ENCODE measurements at regions not wholly inside any gene's neighbourhood (a gene's known extent, or its start where the extent isn't known, plus 50 kb on each side); places are given as distances from the start of the nearest gene placed in this dataset.

GRCh38 chr5:98328015-98328414 is 445.4 kb upstream of the RGMB start:
- Histone ChIP-seq H3K27me3 (replicated peaks; ENCODE audit: insufficient read depth, low read depth, low read length, poor library complexity) (no peaks in the 10 kb centered on the region), H3K4me3 (ENCODE audit: low read depth, low read length, poor library complexity, severe bottlenecking) (no peak overlapping the region), H3K36me3 (ENCODE audit: insufficient read depth, low read length, poor library complexity, severe bottlenecking) (no peaks in the 10 kb centered on the region), H3K27ac (ENCODE audit: low read depth, low read length, poor library complexity, severe bottlenecking) (no peak overlapping the region), H3K4me1 (ENCODE audit: insufficient read depth, low read length, poor library complexity, severe bottlenecking) (no peaks in the 10 kb centered on the region), H3K9me3 (ENCODE audit: low read depth, low read length, poor library complexity, severe bottlenecking) (no peaks in the 10 kb centered on the region)
- BruUV-seq (replicated peaks), result no TSS peak
- TF ChIP-seq EZH2 (IDR thresholded peaks at IDR 0.05; ENCODE audit: borderline replicate concordance, low read depth, low read length, poor library complexity, severe bottlenecking), result no peak
- no peak for TF ChIP-seq CTCF (conservative IDR thresholded peaks at IDR 0.05; ENCODE audit: low read depth, low read length)
- no peak for DNase-seq (ENCODE audit: low spot score)
- ChIA-PET POLR2A (ENCODE audit: low non-redundant PET) (no interaction called here), CTCF (no interaction called here)
- intact Hi-C loops (cut with micrococcal nuclease; ENCODE audit: unreplicated experiment), result no loop called here

DNA sequence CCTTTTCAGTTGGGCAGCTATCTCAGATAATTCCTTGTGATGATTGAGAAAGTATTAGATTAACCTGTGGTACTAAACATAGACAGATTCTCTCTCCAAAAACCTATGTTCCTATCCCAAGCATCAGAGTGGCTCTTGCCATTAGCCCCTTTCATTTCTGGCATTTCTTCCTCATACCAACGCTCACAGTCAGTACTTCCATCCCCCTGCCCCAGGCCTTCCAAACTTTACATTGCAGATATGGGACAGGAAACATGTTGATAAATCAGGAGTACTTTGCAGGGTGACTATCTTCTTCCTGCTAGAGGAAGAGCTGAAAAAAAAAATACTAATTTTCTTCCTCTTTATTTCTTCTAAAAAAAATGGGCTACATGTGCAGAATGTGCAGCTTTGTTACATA is 442.6 kb upstream of the RGMB start:
- CTCF ChIA-PET, result no interaction called here
- H3K4me3 ChIP-seq (ENCODE audit: low read depth, low read length, poor library complexity, severe bottlenecking), result no peak overlapping the region
- no peaks in the 10 kb centered on the region for H3K27me3 ChIP-seq (replicated peaks; ENCODE audit: insufficient read depth, low read depth, low read length, poor library complexity)
- POLR2A ChIA-PET (ENCODE audit: low non-redundant PET), result no interaction called here
- H3K4me1 ChIP-seq (ENCODE audit: insufficient read depth, low read length, poor library complexity, severe bottlenecking), result no peaks in the 10 kb centered on the region
- no peaks in the 10 kb centered on the region for H3K9me3 ChIP-seq (ENCODE audit: low read depth, low read length, poor library complexity, severe bottlenecking)
- no TSS peak for BruUV-seq (replicated peaks)
- no peaks in the 10 kb centered on the region for H3K36me3 ChIP-seq (ENCODE audit: insufficient read depth, low read length, poor library complexity, severe bottlenecking)
- TF ChIP-seq EZH2 (IDR thresholded peaks at IDR 0.05; ENCODE audit: borderline replicate concordance, low read depth, low read length, poor library complexity, severe bottlenecking) (no peak), CTCF (conservative IDR thresholded peaks at IDR 0.05; ENCODE audit: low read depth, low read length) (no peak)
- no peak overlapping the region for H3K27ac ChIP-seq (ENCODE audit: low read depth, low read length, poor library complexity, severe bottlenecking)
- DNase-seq (ENCODE audit: low spot score), result no peak
- intact Hi-C loops (cut with micrococcal nuclease; ENCODE audit: unreplicated experiment), result no loop called here

DNA sequence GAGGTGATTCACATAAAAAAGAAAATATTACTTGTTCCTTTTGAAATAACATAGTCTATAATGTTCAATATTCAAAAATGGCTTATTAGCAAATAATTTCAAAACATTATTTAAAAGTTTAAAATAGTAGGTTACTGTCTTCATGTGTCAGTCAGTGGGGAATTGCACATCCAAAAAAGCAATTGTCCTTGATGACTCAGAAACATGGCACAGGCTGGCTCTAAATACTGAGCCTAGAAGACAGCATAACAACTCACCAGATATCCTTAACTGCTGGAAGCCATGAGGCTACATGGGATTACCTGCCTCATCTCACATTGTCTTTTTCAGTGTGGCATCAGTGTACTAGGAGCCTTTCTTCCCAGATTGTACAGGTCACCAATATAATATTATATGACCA is 439.5 kb upstream of the RGMB start:
- ChIA-PET CTCF (no interaction called here), POLR2A (ENCODE audit: low non-redundant PET) (no interaction called here)
- H3K4me3 ChIP-seq (ENCODE audit: low read depth, low read length, poor library complexity, severe bottlenecking), result no peak overlapping the region
- no peaks in the 10 kb centered on the region for H3K9me3 ChIP-seq (ENCODE audit: low read depth, low read length, poor library complexity, severe bottlenecking)
- no peaks in the 10 kb centered on the region for H3K27me3 ChIP-seq (replicated peaks; ENCODE audit: insufficient read depth, low read depth, low read length, poor library complexity)
- H3K27ac ChIP-seq (ENCODE audit: low read depth, low read length, poor library complexity, severe bottlenecking), result no peak overlapping the region
- intact Hi-C loops (cut with micrococcal nuclease; ENCODE audit: unreplicated experiment), result no loop called here
- H3K4me1 ChIP-seq (ENCODE audit: insufficient read depth, low read length, poor library complexity, severe bottlenecking), result no peaks in the 10 kb centered on the region
- no peaks in the 10 kb centered on the region for H3K36me3 ChIP-seq (ENCODE audit: insufficient read depth, low read length, poor library complexity, severe bottlenecking)
- DNase-seq (ENCODE audit: low spot score), result no peak
- no peak for TF ChIP-seq EZH2 (IDR thresholded peaks at IDR 0.05; ENCODE audit: borderline replicate concordance, low read depth, low read length, poor library complexity, severe bottlenecking)
- no peak for TF ChIP-seq CTCF (conservative IDR thresholded peaks at IDR 0.05; ENCODE audit: low read depth, low read length)
- no TSS peak for BruUV-seq (replicated peaks)
